ENCODE measurements at regions not wholly inside any gene's neighbourhood (a gene's known extent, or its start where the extent isn't known, plus 50 kb on each side); places are given as distances from the start of the nearest gene placed in this dataset.

GRCh38 chr22:36079041-36079440 lies 50.4 kb upstream of the RBFOX2 start:
- intact Hi-C loops (cut with DNase I): loop anchor here in 2 of 10 donors (5.0 to 10.0 kb wide), 2 partner anchors 33 to 46 kb away; no protein-coding TSS in a partner anchor
- Histone ChIP-seq H3K4me1 (no peaks in the 10 kb centered on the region), H3K27me3 (no peaks in the 10 kb centered on the region), H3K9me3 (no peaks in the 10 kb centered on the region), H3K27ac (no peak overlapping the region), H3K36me3 (no peaks in the 10 kb centered on the region), H3K4me3 (no peak overlapping the region)
- 94 to 98% methylated on average over 2 of the region's 2 CpGs for WGBS, 2 donors
- ATAC-seq (no peak), DNase-seq (no peak)
- no peak for TF ChIP-seq CTCF (IDR thresholded peaks at IDR 0.05)

Measured in heart right ventricle (tissue), 16 donors.